B cell (primary cell): ENCODE measurements at regions not wholly inside any gene's neighbourhood (a gene's known extent, or its start where the extent isn't known, plus 50 kb on each side); places are given as distances from the start of the nearest gene placed in this dataset.

Experiments used
- ATAC-seq: fragments of 200-7000 bp; cut with Tn5 transposase; one replicate; pipeline ENCODE4 v1.10.0; 2021; ENCODE audit warnings: low read depth, mild to moderate bottlenecking, moderate number of reproducible peaks, moderate library complexity
- CTCF ChIA-PET: fragments of 350-600 bp; sonication (Branson Sonifier 250); formaldehyde crosslinking; loops from one replicate; lab custom pipeline; 2021; ENCODE audit warnings: antibody characterized with exemption, inconsistent platforms; lab: Charles Lee
- POLR2A ChIA-PET: fragments of 350-600 bp; sonication (Branson Sonifier 250); formaldehyde crosslinking; loops from one replicate; lab custom pipeline; 2021; ENCODE audit warnings: antibody characterized with exemption; lab: Charles Lee
- DNase-seq: peaks from one replicate; pipeline ENCODE4 v3.0.0; 2013
- H2AFZ ChIP-seq: 2 replicates; pipeline ENCODE4 v1.6.1; 2012; ENCODE audit warnings: mild to moderate bottlenecking, low read depth, low read length; ENCODE audit not compliant: insufficient read depth, poor library complexity, severe bottlenecking
- H3K27ac ChIP-seq, 2 donors: 1 replicate in 1 of 2; 2 replicates in 1 of 2; pipeline ENCODE4 v1.5.1; 2012 to 2013; ENCODE audit warnings: low read length in 2 of 2, mild to moderate bottlenecking in 2 of 2, moderate library complexity in 1 of 2
- H3K27me3 ChIP-seq, 4 experiments: fragments of 200-600 bp in 1 of 4; sonication (generic) in 1 of 4; replicated peaks in 1 of 4; 1 replicate in 2 of 4; 2 replicates in 2 of 4; pipeline versions ENCODE4 v1.6.1 to v1.7.0; 2013 to 2016; ENCODE audit warnings: low read length in 3 of 4, mild to moderate bottlenecking in 2 of 4, mixed read lengths in 1 of 4, moderate library complexity in 1 of 4; ENCODE audit not compliant: insufficient read depth in 4 of 4, control insufficient read depth in 3 of 4; ENCODE audit errors: control extremely low read depth in 1 of 4
- H3K36me3 ChIP-seq, 2 experiments: replicated peaks in 1 of 2; 1 replicate in 1 of 2; 2 replicates in 1 of 2; pipeline versions ENCODE4 v1.6.1 to v1.7.1; 2013; ENCODE audit warnings: low read length in 1 of 2; ENCODE audit not compliant: insufficient read depth in 2 of 2, control insufficient read depth in 1 of 2; ENCODE audit errors: control extremely low read depth in 1 of 2, extremely low read depth in 1 of 2
- H3K4me1 ChIP-seq, 2 donors: fragments of 200-600 bp in 1 of 2; sonication (generic) in 1 of 2; 1 replicate in 1 of 2; 2 replicates in 1 of 2; pipeline versions ENCODE4 v1.5.1 to v1.6.1; 2013 to 2017; ENCODE audit warnings: low read length in 2 of 2; ENCODE audit not compliant: control insufficient read depth in 2 of 2, insufficient read depth in 2 of 2
- H3K4me2 ChIP-seq: replicated peaks from 2 replicates; pipeline ENCODE3; 2012; ENCODE audit warnings: mild to moderate bottlenecking, low read depth, low read length; ENCODE audit not compliant: poor library complexity, severe bottlenecking
- H3K4me3 ChIP-seq, 5 experiments: fragments of 200-600 bp in 1 of 5; sonication (generic) in 1 of 5; 1 replicate in 3 of 5; 2 replicates in 2 of 5; pipeline versions ENCODE4 v1.5.1 to v1.7.0; 2011 to 2016; ENCODE audit warnings: low read length in 4 of 5, mild to moderate bottlenecking in 4 of 5, low read depth in 2 of 5, control low read depth in 1 of 5, moderate library complexity in 1 of 5; ENCODE audit not compliant: insufficient read depth in 1 of 5; ENCODE audit errors: control extremely low read depth in 1 of 5, extremely low read depth in 1 of 5
- H3K79me2 ChIP-seq: fragments of 200-600 bp; sonication (generic); one replicate; pipeline ENCODE4 v1.6.0; 2016; ENCODE audit warnings: low read length; ENCODE audit not compliant: control insufficient read depth, insufficient read depth
- H3K9ac ChIP-seq: fragments of 200-600 bp; sonication (generic); 2 replicates; pipeline ENCODE4 v1.6.1; 2017; ENCODE audit warnings: mild to moderate bottlenecking, low read length, moderate library complexity
- H3K9me3 ChIP-seq, 3 donors: one replicate each; pipeline versions ENCODE4 v1.6.1 to v1.7.1; 2013; ENCODE audit warnings: low read length in 2 of 3; ENCODE audit not compliant: control insufficient read depth in 2 of 3, insufficient read depth in 1 of 3; ENCODE audit errors: control extremely low read depth in 1 of 3
- H4K20me1 ChIP-seq: 2 replicates; pipeline ENCODE4 v1.6.0; 2012; ENCODE audit warnings: mild to moderate bottlenecking, low read length; ENCODE audit not compliant: insufficient read depth, control insufficient read depth, poor library complexity, severe bottlenecking
- H3K27ac Mint-ChIP-seq: one replicate; pipeline ENCODE4 v1.8.0; 2021; ENCODE audit warnings: mixed read lengths
- H3K27me3 Mint-ChIP-seq: one replicate; pipeline ENCODE4 v1.8.0; 2021; ENCODE audit warnings: mixed read lengths
- H3K4me1 Mint-ChIP-seq: one replicate; pipeline ENCODE4 v1.8.0; 2021; ENCODE audit warnings: mixed read lengths
- H3K4me3 Mint-ChIP-seq: one replicate; pipeline ENCODE4 v1.8.0; 2021; ENCODE audit warnings: mixed read lengths
- H3K9me3 Mint-ChIP-seq: one replicate; pipeline ENCODE4 v1.8.0; 2022; ENCODE audit warnings: mixed read lengths; ENCODE audit not compliant: insufficient read depth
- EZH2 ChIP-seq: IDR thresholded peaks from 2 replicates; pipeline ENCODE4 v1.6.1; 2012; ENCODE audit warnings: borderline replicate concordance, low read depth, mild to moderate bottlenecking, moderate library complexity, low read length; ENCODE audit not compliant: insufficient read depth, poor library complexity, severe bottlenecking
- WGBS: methylation state at CpG from one replicate; pipeline ENCODE4 v1.1.5; 2013; ENCODE audit warnings: missing lambda C conversion rate; ENCODE audit not compliant: insufficient coverage; 5-methylcytosine and 5-hydroxymethylcytosine counted together
- intact Hi-C: fragments of 100-400 bp; cut with micrococcal nuclease; formaldehyde crosslinking; loops from one replicate; pipeline ENCODE4 v1.10.0; 2022
- TF ChIP-seq, protein P1 (sequence below): fragments of 200-600 bp; IDR thresholded peaks from one replicate; pipeline ENCODE4 v1.8.0; 2022; ENCODE audit warnings: antibody characterized with exemption, mild to moderate bottlenecking

- Histone ChIP-seq H3K9ac (no peak overlapping the region), H4K20me1 (no peaks in the 10 kb centered on the region), H3K27me3 (peaks cover 0 to 3% (median 1%) of the 10 kb centered on the region in 4 experiments), H3K4me1 (no peaks in the 10 kb centered on the region), H3K79me2 (no peaks in the 10 kb centered on the region), H3K4me2 (no peak overlapping the region), H3K4me3 (no peak overlapping the region), H3K9me3 (no peaks in the 10 kb centered on the region), H3K27ac (no peak overlapping the region), H3K36me3 (no peaks in the 10 kb centered on the region), H2AFZ (no peak overlapping the region)
- no peak for DNase-seq
- intact Hi-C loops: no loop called here
- no peaks in the 10 kb centered on the region for H3K9me3 Mint-ChIP-seq
- POLR2A ChIA-PET: no interaction called here
- ATAC-seq: no peak
- no peaks in the 10 kb centered on the region for H3K4me1 Mint-ChIP-seq
- CTCF ChIA-PET: no interaction called here
- TF ChIP-seq EZH2: no peak
- TF ChIP-seq, protein P1, sequence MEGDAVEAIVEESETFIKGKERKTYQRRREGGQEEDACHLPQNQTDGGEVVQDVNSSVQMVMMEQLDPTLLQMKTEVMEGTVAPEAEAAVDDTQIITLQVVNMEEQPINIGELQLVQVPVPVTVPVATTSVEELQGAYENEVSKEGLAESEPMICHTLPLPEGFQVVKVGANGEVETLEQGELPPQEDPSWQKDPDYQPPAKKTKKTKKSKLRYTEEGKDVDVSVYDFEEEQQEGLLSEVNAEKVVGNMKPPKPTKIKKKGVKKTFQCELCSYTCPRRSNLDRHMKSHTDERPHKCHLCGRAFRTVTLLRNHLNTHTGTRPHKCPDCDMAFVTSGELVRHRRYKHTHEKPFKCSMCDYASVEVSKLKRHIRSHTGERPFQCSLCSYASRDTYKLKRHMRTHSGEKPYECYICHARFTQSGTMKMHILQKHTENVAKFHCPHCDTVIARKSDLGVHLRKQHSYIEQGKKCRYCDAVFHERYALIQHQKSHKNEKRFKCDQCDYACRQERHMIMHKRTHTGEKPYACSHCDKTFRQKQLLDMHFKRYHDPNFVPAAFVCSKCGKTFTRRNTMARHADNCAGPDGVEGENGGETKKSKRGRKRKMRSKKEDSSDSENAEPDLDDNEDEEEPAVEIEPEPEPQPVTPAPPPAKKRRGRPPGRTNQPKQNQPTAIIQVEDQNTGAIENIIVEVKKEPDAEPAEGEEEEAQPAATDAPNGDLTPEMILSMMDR: no peak
- peaks cover 12% of the 10 kb centered on the region for H3K27me3 Mint-ChIP-seq
- H3K27ac Mint-ChIP-seq: no peak overlapping the region
- WGBS: 96% methylated on average over 5 of the region's 13 CpGs
- H3K4me3 Mint-ChIP-seq: no peak overlapping the region
Measured at GRCh38 chr10:21296575-21297355, 228.7 kb downstream of the SKIDA1 start.

GRCh38 chr10:21293518-21294356, 231.7 kb downstream of the SKIDA1 start:
- Histone ChIP-seq H3K79me2 (no peaks in the 10 kb centered on the region), H2AFZ (no peak overlapping the region), H3K36me3 (no peaks in the 10 kb centered on the region), H3K9me3 (no peaks in the 10 kb centered on the region), H3K4me2 (no peak overlapping the region), H3K27ac (no peak overlapping the region), H3K9ac (no peak overlapping the region), H4K20me1 (no peaks in the 10 kb centered on the region), H3K27me3 (peaks cover 0 to 3% (median 1%) of the 10 kb centered on the region in 4 experiments), H3K4me1 (no peaks in the 10 kb centered on the region), H3K4me3 (no peak overlapping the region)
- H3K27ac Mint-ChIP-seq: no peak overlapping the region
- 80% methylated on average over 5 of the region's 9 CpGs for WGBS
- no peaks in the 10 kb centered on the region for H3K4me1 Mint-ChIP-seq
- ATAC-seq (no peak), DNase-seq (no peak)
- POLR2A ChIA-PET: no interaction called here
- peaks cover 12% of the 10 kb centered on the region for H3K27me3 Mint-ChIP-seq
- no peaks in the 10 kb centered on the region for H3K9me3 Mint-ChIP-seq
- TF ChIP-seq, protein P1: no peak
- no peak for TF ChIP-seq EZH2
- intact Hi-C loops: no loop called here
- CTCF ChIA-PET: no interaction called here
- H3K4me3 Mint-ChIP-seq: no peak overlapping the region
